ENCODE measurements at regions not wholly inside any gene's neighbourhood (a gene's known extent, or its start where the extent isn't known, plus 50 kb on each side); places are given as distances from the start of the nearest gene placed in this dataset.

- TF ChIP-seq POLR2A (IDR thresholded peaks at IDR 0.05; ENCODE audit: low read length) (no peak), GATA1 (IDR thresholded peaks at IDR 0.05; ENCODE audit: low read depth, low read length) (no peak)
Observed at GRCh38 chr1:4179914-4180735, 280.1 kb upstream of the C1orf174 start.

All from erythroblast (primary cell).